Heart right ventricle (tissue), 16 donors: ENCODE measurements at regions not wholly inside any gene's neighbourhood (a gene's known extent, or its start where the extent isn't known, plus 50 kb on each side); places are given as distances from the start of the nearest gene placed in this dataset.

ENCODE experiments used
- ATAC-seq, 8 donors: fragments of 200-7000 bp; cut with Tn5 transposase; one replicate each; pipeline ENCODE4 v1.9.1; 2020; ENCODE audit warnings: mild to moderate bottlenecking in 8 of 8, moderate library complexity in 8 of 8, moderate number of reproducible peaks in 1 of 8
- DNase-seq, 2 donors: peaks; one replicate each; pipeline ENCODE4 v3.0.0-alpha.2; 2020
- H3K27ac ChIP-seq, 10 donors: fragments of 200-600 bp; sonication (generic) in 2 of 10; one replicate each; pipeline versions ENCODE4 v1.5.0 to v1.8.0; 2020 to 2022; ENCODE audit warnings: mild to moderate bottlenecking in 3 of 10
- H3K27me3 ChIP-seq, 7 donors: fragments of 200-600 bp; one replicate each; pipeline ENCODE4 v1.8.0; 2021 to 2022; ENCODE audit warnings: mild to moderate bottlenecking in 2 of 7
- H3K36me3 ChIP-seq, 9 donors: fragments of 200-600 bp; sonication (generic) in 1 of 9; one replicate each; pipeline versions ENCODE4 v1.5.0 to v1.8.0; 2020 to 2022; ENCODE audit warnings: mild to moderate bottlenecking in 2 of 9
- H3K4me1 ChIP-seq, 9 donors: fragments of 200-600 bp; sonication (generic) in 1 of 9; one replicate each; pipeline versions ENCODE4 v1.5.0 to v1.8.0; 2020 to 2022; ENCODE audit warnings: mild to moderate bottlenecking in 4 of 9
- H3K4me3 ChIP-seq, 10 donors: fragments of 200-600 bp; sonication (generic) in 2 of 10; one replicate each; pipeline versions ENCODE4 v1.5.0 to v1.8.0; 2020 to 2022; ENCODE audit warnings: mild to moderate bottlenecking in 7 of 10, moderate library complexity in 2 of 10
- H3K9me3 ChIP-seq, 11 donors: fragments of 200-600 bp in 10 of 11; sonication (generic) in 2 of 11; one replicate each; pipeline versions ENCODE4 v1.5.0 to v1.8.0; 2013 to 2022; ENCODE audit warnings: mild to moderate bottlenecking in 2 of 11, control low read depth in 1 of 11, moderate library complexity in 1 of 11
- WGBS, 2 donors: extraction: QIAGEN DNeasy Blood & Tissue Kit; methylation state at CpG; one replicate each; pipeline ENCODE4 v1.1.7; 2013; ENCODE audit warnings: inconsistent platforms in 1 of 2; 5-methylcytosine and 5-hydroxymethylcytosine counted together
- intact Hi-C, 10 donors: fragments of 100-400 bp; cut with DNase I; formaldehyde crosslinking; loops; one replicate each; pipeline versions ENCODE4 v1.11.1 to v1.14.2; 2022
- TF ChIP-seq, protein P1 (sequence below), 9 donors: fragments of 200-600 bp; sonication (generic) in 2 of 9; IDR thresholded peaks; one replicate each; pipeline versions ENCODE4 v1.5.0 to v1.8.0; 2021 to 2022; ENCODE audit warnings: antibody characterized with exemption in 9 of 9, mild to moderate bottlenecking in 5 of 9, moderate library complexity in 1 of 9
- donor health status: Arrhythmogenic right ventricular cardiomyopathy.
- donor health status: ischemic (EF 13 %, LVEDD 7.1; RV severe dilation, severe dysfunction).
- donor health status: healthy with polysubstance abuse.
- donor health status: DM: no; HTN: yes; CAD: no.
- donor health status: DM: no; HTN: no; CAD: no.
- donor health status: ischemic (EF 25% LVEDD 6.9; RV normal size, moderate dysfunction).
- donor health status: ischemic (EF 25% LVEDD 5.7; RV mildly dilated, moderate dysfunction).
- donor health status: healthy.
- donor health status: DM: yes; HTN: yes; CAD: no.
- donor health status: Ischemic cardiomyopathy.
- donor health status: ischemic (EF 35%, LVEDD 5.7; RV mildly dilated, moderate dysfunction).
- donor health status: nonischemic (EF 11% LVEDD 7.7; RV severe dilation, severe dysfunction).
- donor health status: DM: yes; HTN: yes; CAD: no.
- donor health status: PGD.
- donor health status: ischemic (EF 29% LVEDD 5.4; RV normal size, mild dysfunction).
- donor health status: nonischemic (EF 23%, LVEDD 6.1; RV moderate dilation, normal function).

DNA sequence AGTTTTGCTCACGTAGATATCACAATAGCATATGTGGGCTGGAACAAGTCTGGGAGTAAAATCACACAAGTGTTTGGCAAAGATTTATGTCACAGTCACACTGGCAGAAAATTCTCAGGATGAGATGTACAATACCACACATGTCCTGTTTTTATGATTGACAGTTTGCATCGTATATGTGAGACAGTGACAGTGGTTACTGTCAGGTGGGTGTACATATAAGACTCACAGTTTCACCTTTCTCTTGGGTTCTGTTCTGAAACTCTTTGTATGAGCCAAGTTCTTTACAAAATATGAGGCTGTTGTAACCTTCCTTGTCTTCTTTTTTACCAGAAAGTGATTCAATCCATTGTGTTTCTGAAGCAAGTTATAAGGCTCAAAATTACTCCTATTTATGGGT is 1012.5 kb upstream of the AMELY start:
- TF ChIP-seq, protein P1, sequence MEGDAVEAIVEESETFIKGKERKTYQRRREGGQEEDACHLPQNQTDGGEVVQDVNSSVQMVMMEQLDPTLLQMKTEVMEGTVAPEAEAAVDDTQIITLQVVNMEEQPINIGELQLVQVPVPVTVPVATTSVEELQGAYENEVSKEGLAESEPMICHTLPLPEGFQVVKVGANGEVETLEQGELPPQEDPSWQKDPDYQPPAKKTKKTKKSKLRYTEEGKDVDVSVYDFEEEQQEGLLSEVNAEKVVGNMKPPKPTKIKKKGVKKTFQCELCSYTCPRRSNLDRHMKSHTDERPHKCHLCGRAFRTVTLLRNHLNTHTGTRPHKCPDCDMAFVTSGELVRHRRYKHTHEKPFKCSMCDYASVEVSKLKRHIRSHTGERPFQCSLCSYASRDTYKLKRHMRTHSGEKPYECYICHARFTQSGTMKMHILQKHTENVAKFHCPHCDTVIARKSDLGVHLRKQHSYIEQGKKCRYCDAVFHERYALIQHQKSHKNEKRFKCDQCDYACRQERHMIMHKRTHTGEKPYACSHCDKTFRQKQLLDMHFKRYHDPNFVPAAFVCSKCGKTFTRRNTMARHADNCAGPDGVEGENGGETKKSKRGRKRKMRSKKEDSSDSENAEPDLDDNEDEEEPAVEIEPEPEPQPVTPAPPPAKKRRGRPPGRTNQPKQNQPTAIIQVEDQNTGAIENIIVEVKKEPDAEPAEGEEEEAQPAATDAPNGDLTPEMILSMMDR (IDR thresholded peaks at IDR 0.05), result no peak
- Histone ChIP-seq H3K27me3 (no peaks in the 10 kb centered on the region), H3K9me3 (no peaks in the 10 kb centered on the region), H3K4me1 (no peaks in the 10 kb centered on the region), H3K36me3 (no peaks in the 10 kb centered on the region), H3K4me3 (no peak overlapping the region), H3K27ac (no peak overlapping the region)
- WGBS, 2 donors, result 60 to 72% methylated on average over 2 of the region's 2 CpGs
- DNase-seq, result no peak
- no peak for ATAC-seq
- intact Hi-C loops, result no loop called here

DNA sequence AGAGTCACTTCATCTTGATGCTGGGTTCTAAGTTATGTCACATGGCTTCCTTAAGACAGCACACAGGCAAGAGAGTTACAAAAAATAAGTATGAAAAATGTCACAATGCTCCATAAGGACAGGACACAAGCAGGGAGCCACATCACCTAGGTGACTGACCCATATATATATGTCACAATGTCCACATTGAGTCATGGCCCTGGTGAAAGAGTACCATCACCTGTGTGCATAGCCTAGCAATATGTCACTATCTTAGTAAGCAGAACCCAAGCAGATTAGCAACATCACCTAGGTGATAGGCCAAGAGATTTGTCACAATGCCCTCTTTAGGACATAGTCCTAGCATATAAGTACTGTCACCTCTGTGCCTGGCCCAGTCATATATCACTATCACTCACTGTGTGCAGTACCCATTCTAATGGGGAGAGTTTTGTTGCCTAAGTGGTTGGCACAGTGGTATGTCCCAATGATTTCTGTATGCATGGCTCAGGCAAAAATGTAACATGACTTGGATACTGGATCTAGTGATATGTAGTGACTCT is 1012.0 kb upstream of the AMELY start:
- Histone ChIP-seq H3K9me3 (no peaks in the 10 kb centered on the region), H3K27ac (no peak overlapping the region), H3K4me3 (no peak overlapping the region), H3K27me3 (no peaks in the 10 kb centered on the region), H3K4me1 (no peaks in the 10 kb centered on the region), H3K36me3 (no peaks in the 10 kb centered on the region)
- DNase-seq, result no peak
- TF ChIP-seq, protein P1 (IDR thresholded peaks at IDR 0.05), result no peak
- no peak for ATAC-seq
- intact Hi-C loops, result no loop called here

DNA sequence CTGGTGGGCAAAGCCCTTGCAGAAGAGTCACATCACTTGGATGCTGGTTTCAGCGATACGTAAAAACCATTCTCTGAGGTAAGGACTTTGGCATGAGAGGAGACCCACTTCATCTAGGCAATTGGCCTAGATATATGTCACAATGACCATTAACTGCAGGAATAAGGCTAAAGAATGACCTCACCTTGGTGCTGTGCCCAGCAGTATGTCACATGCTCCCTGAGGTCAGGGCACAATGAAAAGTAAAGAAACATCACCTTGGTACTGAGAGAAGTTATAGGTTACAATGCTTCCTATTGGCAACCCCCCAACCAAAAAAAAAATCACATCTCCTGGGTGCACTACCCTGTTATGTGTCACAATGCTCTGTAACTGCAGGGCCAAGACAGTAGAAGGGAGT is 1008.8 kb upstream of the AMELY start:
- Histone ChIP-seq H3K27ac (no peak overlapping the region), H3K4me1 (no peaks in the 10 kb centered on the region), H3K36me3 (no peaks in the 10 kb centered on the region), H3K4me3 (no peak overlapping the region), H3K27me3 (no peaks in the 10 kb centered on the region), H3K9me3 (no peaks in the 10 kb centered on the region)
- 95 to 100% methylated on average over 2 of the region's 2 CpGs for WGBS, 2 donors
- TF ChIP-seq, protein P1 (IDR thresholded peaks at IDR 0.05), result no peak
- intact Hi-C loops, result no loop called here
- DNase-seq (no peak), ATAC-seq (no peak)

DNA sequence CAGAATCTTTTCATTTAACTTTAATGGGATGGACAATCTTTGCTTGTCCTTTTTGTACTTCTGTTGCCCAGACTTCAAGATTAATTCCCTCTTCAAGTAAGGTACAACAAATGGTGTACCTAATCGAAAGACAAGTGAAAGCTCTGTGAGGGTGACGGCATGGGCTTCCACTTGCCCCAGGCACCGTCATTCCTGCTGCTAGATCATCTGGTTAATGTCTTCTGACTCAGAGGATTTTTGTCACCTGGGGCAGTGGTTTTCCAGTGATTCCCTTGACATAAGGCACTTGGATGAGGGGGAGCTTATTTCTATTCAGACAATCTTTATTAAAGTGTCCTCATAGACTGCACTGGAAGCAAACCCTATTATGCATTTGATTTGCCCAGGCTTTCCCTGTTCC is 977.0 kb upstream of the AMELY start:
- Histone ChIP-seq H3K4me3 (no peak overlapping the region), H3K4me1 (no peaks in the 10 kb centered on the region), H3K9me3 (no peaks in the 10 kb centered on the region), H3K27me3 (no peaks in the 10 kb centered on the region), H3K36me3 (no peaks in the 10 kb centered on the region), H3K27ac (no peak overlapping the region)
- intact Hi-C loops, result no loop called here
- 68 to 78% methylated on average over 3 of the region's 3 CpGs for WGBS, 2 donors
- DNase-seq (no peak), ATAC-seq (no peak)
- TF ChIP-seq, protein P1 (IDR thresholded peaks at IDR 0.05), result no peak
